ENCODE measurements at regions not wholly inside any gene's neighbourhood (a gene's known extent, or its start where the extent isn't known, plus 50 kb on each side); places are given as distances from the start of the nearest gene placed in this dataset.
"Not testable (repeated sequence)": the region's sequence is repeated elsewhere in the genome, so short reads cannot be mapped to it uniquely, and the experiment has no call there.

GRCh38 chr1:146487555-146487954 is 258.7 kb upstream of the NOTCH2NLA start:
- H3K27ac ChIP-seq (ENCODE audit: insufficient read length, low read depth, low read length); H4K91ac ChIP-seq (ENCODE audit: insufficient read length, low read depth, low read length); H3K27ac Mint-ChIP-seq; H3K4me1 ChIP-seq (ENCODE audit: insufficient read depth, low read length); H4K20me1 ChIP-seq (ENCODE audit: control insufficient read depth, insufficient read depth, insufficient read length); H2BK120ac ChIP-seq (ENCODE audit: low read depth, low read length, poor library complexity, severe bottlenecking); H3T11ph ChIP-seq (ENCODE audit: low read length); H3K79me2 ChIP-seq (ENCODE audit: insufficient read depth, low read length); H3K9me3 Mint-ChIP-seq; H2BK12ac ChIP-seq (ENCODE audit: insufficient read length, low read depth, low read length); H3K4ac ChIP-seq (ENCODE audit: low read depth, low read length); H3K56ac ChIP-seq (ENCODE audit: insufficient read length, low read depth, low read length); DNase-seq; H3K4me1 Mint-ChIP-seq; H2AFZ ChIP-seq (ENCODE audit: low read length); H3K18ac ChIP-seq (ENCODE audit: insufficient read length, low read depth, low read length); H3K36me3 Mint-ChIP-seq (ENCODE audit: insufficient read depth in 1 of 3, low read depth in 3 of 3); H3K4me2 ChIP-seq (ENCODE audit: insufficient read depth, insufficient read length, low read length); H3K23ac ChIP-seq (ENCODE audit: insufficient read length, low read depth, low read length); H3K14ac ChIP-seq (ENCODE audit: insufficient read depth, low read length); H2BK20ac ChIP-seq (ENCODE audit: low read depth, low read length, poor library complexity, severe bottlenecking); H4K8ac ChIP-seq (replicated peaks; ENCODE audit: insufficient read length, low read depth, low read length); H3K9ac ChIP-seq (ENCODE audit: extremely low read depth, insufficient read length, low read length); H3K23me2 ChIP-seq (ENCODE audit: insufficient read length, low read depth, low read length, poor library complexity, severe bottlenecking); H3K4me3 Mint-ChIP-seq; H3K9me3 ChIP-seq (ENCODE audit: control insufficient read depth, low read depth, low read length); H3K27me3 Mint-ChIP-seq (ENCODE audit: low read depth); H2BK15ac ChIP-seq (ENCODE audit: low read depth, low read length); H2AK5ac ChIP-seq (ENCODE audit: insufficient read length, low read length); H2BK5ac ChIP-seq (ENCODE audit: insufficient read length, low read length); H3K27me3 ChIP-seq (ENCODE audit: insufficient read depth, low read length); H4K5ac ChIP-seq (ENCODE audit: insufficient read length, low read depth, low read length); H3K79me1 ChIP-seq (ENCODE audit: insufficient read depth, low read depth, low read length, poor library complexity, severe bottlenecking): not testable (repeated sequence)
- WGBS (ENCODE audit: extremely low coverage, insufficient read length, low lambda C conversion rate) = no CpG with 5 or more reads among the region's 6 CpGs

GRCh38 chr1:146487155-146487554 is 258.3 kb upstream of the NOTCH2NLA start:
- not testable (repeated sequence) for H3K4me2 ChIP-seq (ENCODE audit: insufficient read depth, insufficient read length, low read length); H3K4ac ChIP-seq (ENCODE audit: low read depth, low read length); H4K5ac ChIP-seq (ENCODE audit: insufficient read length, low read depth, low read length); H2AK5ac ChIP-seq (ENCODE audit: insufficient read length, low read length); H3K27ac Mint-ChIP-seq; H2BK5ac ChIP-seq (ENCODE audit: insufficient read length, low read length); H3K27ac ChIP-seq (ENCODE audit: insufficient read length, low read depth, low read length); H3K9ac ChIP-seq (ENCODE audit: extremely low read depth, insufficient read length, low read length); H4K20me1 ChIP-seq (ENCODE audit: control insufficient read depth, insufficient read depth, insufficient read length); H3K23ac ChIP-seq (ENCODE audit: insufficient read length, low read depth, low read length); DNase-seq; H2BK120ac ChIP-seq (ENCODE audit: low read depth, low read length, poor library complexity, severe bottlenecking); H3K27me3 Mint-ChIP-seq (ENCODE audit: low read depth); H2BK20ac ChIP-seq (ENCODE audit: low read depth, low read length, poor library complexity, severe bottlenecking); H3K18ac ChIP-seq (ENCODE audit: insufficient read length, low read depth, low read length); H4K91ac ChIP-seq (ENCODE audit: insufficient read length, low read depth, low read length); H3K4me3 Mint-ChIP-seq; H3K4me1 ChIP-seq (ENCODE audit: insufficient read depth, low read length); H3K23me2 ChIP-seq (ENCODE audit: insufficient read length, low read depth, low read length, poor library complexity, severe bottlenecking); H2BK15ac ChIP-seq (ENCODE audit: low read depth, low read length); H3K79me1 ChIP-seq (ENCODE audit: insufficient read depth, low read depth, low read length, poor library complexity, severe bottlenecking); H3K4me1 Mint-ChIP-seq; H2BK12ac ChIP-seq (ENCODE audit: insufficient read length, low read depth, low read length); H4K8ac ChIP-seq (replicated peaks; ENCODE audit: insufficient read length, low read depth, low read length); H3K9me3 Mint-ChIP-seq; H3K9me3 ChIP-seq (ENCODE audit: control insufficient read depth, low read depth, low read length); H3T11ph ChIP-seq (ENCODE audit: low read length); H3K79me2 ChIP-seq (ENCODE audit: insufficient read depth, low read length); H2AFZ ChIP-seq (ENCODE audit: low read length); H3K14ac ChIP-seq (ENCODE audit: insufficient read depth, low read length); H3K27me3 ChIP-seq (ENCODE audit: insufficient read depth, low read length); H3K36me3 Mint-ChIP-seq (ENCODE audit: insufficient read depth in 1 of 3, low read depth in 3 of 3); H3K56ac ChIP-seq (ENCODE audit: insufficient read length, low read depth, low read length)
- WGBS (ENCODE audit: extremely low coverage, insufficient read length, low lambda C conversion rate) = no CpG with 5 or more reads among the region's 24 CpGs
